ENCODE measurements at regions not wholly inside any gene's neighbourhood (a gene's known extent, or its start where the extent isn't known, plus 50 kb on each side); places are given as distances from the start of the nearest gene placed in this dataset.

DNA sequence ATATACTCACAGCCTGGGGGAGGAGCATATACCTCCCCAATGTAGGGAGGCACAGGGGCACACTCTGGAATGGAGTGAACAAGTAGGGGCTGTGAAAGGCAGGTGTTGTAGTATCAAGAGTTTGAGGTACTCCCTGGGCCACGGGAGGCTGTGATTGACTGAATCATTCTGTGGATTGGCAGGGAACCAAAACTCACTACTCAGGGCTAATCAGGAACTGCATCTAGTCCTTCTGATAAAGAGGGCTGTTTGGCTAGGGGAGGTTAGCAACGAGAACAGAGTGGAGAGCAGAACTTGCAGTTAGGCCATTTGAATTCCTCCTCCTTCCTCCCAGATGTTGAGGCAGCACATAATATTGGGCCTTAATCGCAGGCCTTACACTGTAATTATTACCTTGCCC, 369.2 kb upstream of the MPDZ start:
- no peak for TF ChIP-seq POLR2A (IDR thresholded peaks at IDR 0.05; ENCODE audit: low read depth, low read length)
- no peak for TF ChIP-seq TAF1 (IDR thresholded peaks at IDR 0.05; ENCODE audit: borderline replicate concordance, low read depth, low read length)
- no peak for TF ChIP-seq POLR2AphosphoS5 (IDR thresholded peaks at IDR 0.05; ENCODE audit: low read depth, low read length)

Measured in GM12892 (cell line).